ENCODE measurements at regions not wholly inside any gene's neighbourhood (a gene's known extent, or its start where the extent isn't known, plus 50 kb on each side); places are given as distances from the start of the nearest gene placed in this dataset.

- Histone ChIP-seq H3K9me3 (ENCODE audit: control insufficient read depth, insufficient read depth, low read length) (peaks cover 15% of the 10 kb centered on the region), H2BK20ac (ENCODE audit: low read depth, low read length) (no peak overlapping the region), H2BK120ac (ENCODE audit: low read depth, low read length) (no peak overlapping the region), H2AFZ (replicated peaks; ENCODE audit: low read length, poor library complexity) (no peak overlapping the region), H4K20me1 (ENCODE audit: insufficient read depth, low read length) (no peaks in the 10 kb centered on the region), H3K14ac (replicated peaks; ENCODE audit: low read depth, low read length) (no peak overlapping the region), H3K9me1 (ENCODE audit: insufficient read depth, low read length) (no peaks in the 10 kb centered on the region), H2AK5ac (ENCODE audit: low read depth, low read length) (no peak overlapping the region), H4K8ac (ENCODE audit: low read depth in 2 of 2, low read length in 2 of 2) (no peak overlapping the region), H3K36me3 (ENCODE audit: control insufficient read depth, insufficient read depth, low read length) (no peaks in the 10 kb centered on the region), H3K4ac (ENCODE audit: low read depth, low read length) (no peak overlapping the region), H3K23ac (ENCODE audit: low read depth, low read length) (no peak overlapping the region), H2BK5ac (ENCODE audit: low read depth, low read length, poor library complexity, severe bottlenecking) (no peak overlapping the region), H2BK15ac (ENCODE audit: low read depth, low read length) (no peak overlapping the region), H4K5ac (ENCODE audit: low read depth, low read length) (no peak overlapping the region), H3K4me1 (ENCODE audit: control insufficient read depth, insufficient read depth, low read length) (no peaks in the 10 kb centered on the region), H3K18ac (ENCODE audit: low read depth, low read length) (no peak overlapping the region), H3K79me1 (ENCODE audit: low read depth in 1 of 2, low read length in 2 of 2) (no peaks in the 10 kb centered on the region), H3K9ac (ENCODE audit: low read depth, low read length) (no peak overlapping the region), H4K91ac (ENCODE audit: insufficient read depth, low read depth, low read length) (no peak overlapping the region), H3K27ac (ENCODE audit: insufficient read depth, low read length) (no peak overlapping the region), H3K27me3 (ENCODE audit: control insufficient read depth, insufficient read depth, low read length) (no peaks in the 10 kb centered on the region), H3K4me3 (ENCODE audit: insufficient read depth, low read depth, low read length) (no peak overlapping the region), H3K4me2 (ENCODE audit: low read depth, low read length) (no peak overlapping the region), H3K56ac (ENCODE audit: extremely low read depth, insufficient read depth, low read length) (no peak overlapping the region), H2AK9ac (replicated peaks; ENCODE audit: low read depth, low read length, poor library complexity) (no peak overlapping the region)
- no peak for DNase-seq
- BruUV-seq (replicated peaks): no TSS peak
- in situ Hi-C loops (cut with MboI; ENCODE audit: low sequenced_read_pairs) (no loop called here), intact Hi-C loops (cut with micrococcal nuclease) (no loop called here), dilution Hi-C loops (cut with HindIII; ENCODE audit: low sequenced_read_pairs, unreplicated experiment) (no loop called here)
- ChIA-PET POLR2A (ENCODE audit: unreplicated experiment) (no interaction called here), CTCF (no interaction called here)
- no peak for TF ChIP-seq RCOR1 (IDR thresholded peaks at IDR 0.05; ENCODE audit: insufficient replicate concordance, low read length)
- TF ChIP-seq USF2 (IDR thresholded peaks at IDR 0.05; ENCODE audit: low read depth, low read length): no peak
- no peak for TF ChIP-seq BHLHE40 (IDR thresholded peaks at IDR 0.05; ENCODE audit: low read depth, low read length)
- TF ChIP-seq MAZ (IDR thresholded peaks at IDR 0.05; ENCODE audit: borderline replicate concordance, low read depth, low read length): no peak
- TF ChIP-seq NFE2L2 (IDR thresholded peaks at IDR 0.05; ENCODE audit: low read depth, low read length): no peak
- no peak for TF ChIP-seq CHD1 (IDR thresholded peaks at IDR 0.05; ENCODE audit: low read depth, low read length)
- no peak for TF ChIP-seq RFX5 (IDR thresholded peaks at IDR 0.05; ENCODE audit: low read depth, low read length)
- no peak for TF ChIP-seq POLR2A (IDR thresholded peaks at IDR 0.05; ENCODE audit: low read depth, low read length)
- TF ChIP-seq MAFK (IDR thresholded peaks at IDR 0.05; ENCODE audit: low read depth, low read length): no peak
- no peak for TF ChIP-seq RAD21 (IDR thresholded peaks at IDR 0.05; ENCODE audit: low read length)
- TF ChIP-seq MXI1 (IDR thresholded peaks at IDR 0.05; ENCODE audit: borderline replicate concordance, low read depth, low read length): no peak
- no peak for TF ChIP-seq CTCF (conservative IDR thresholded peaks at IDR 0.05; ENCODE audit: low read depth, low read length)
- TF ChIP-seq CEBPB (IDR thresholded peaks at IDR 0.05; ENCODE audit: low read depth, low read length): no peak
- TF ChIP-seq FOS (IDR thresholded peaks at IDR 0.05; ENCODE audit: low read depth, low read length): no peak
- TF ChIP-seq, protein P1, sequence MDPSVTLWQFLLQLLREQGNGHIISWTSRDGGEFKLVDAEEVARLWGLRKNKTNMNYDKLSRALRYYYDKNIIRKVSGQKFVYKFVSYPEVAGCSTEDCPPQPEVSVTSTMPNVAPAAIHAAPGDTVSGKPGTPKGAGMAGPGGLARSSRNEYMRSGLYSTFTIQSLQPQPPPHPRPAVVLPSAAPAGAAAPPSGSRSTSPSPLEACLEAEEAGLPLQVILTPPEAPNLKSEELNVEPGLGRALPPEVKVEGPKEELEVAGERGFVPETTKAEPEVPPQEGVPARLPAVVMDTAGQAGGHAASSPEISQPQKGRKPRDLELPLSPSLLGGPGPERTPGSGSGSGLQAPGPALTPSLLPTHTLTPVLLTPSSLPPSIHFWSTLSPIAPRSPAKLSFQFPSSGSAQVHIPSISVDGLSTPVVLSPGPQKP (IDR thresholded peaks at IDR 0.05; ENCODE audit: borderline replicate concordance, low read depth, low read length): no peak
- TF ChIP-seq SMC3 (IDR thresholded peaks at IDR 0.05; ENCODE audit: low read depth, low read length): no peak
- no peak for ATAC-seq (ENCODE audit: low read depth)
- WGBS, 2 experiments (ENCODE audit: extremely low coverage in 2 of 2, insufficient read length in 1 of 2): no CpG with 5 or more reads among the region's 10 CpGs
These were observed 756.5 kb upstream of the RBFOX1 start for GRCh38 chr16:6576113-6576512.
